ENCODE measurements at regions not wholly inside any gene's neighbourhood (a gene's known extent, or its start where the extent isn't known, plus 50 kb on each side); places are given as distances from the start of the nearest gene placed in this dataset.

DNA sequence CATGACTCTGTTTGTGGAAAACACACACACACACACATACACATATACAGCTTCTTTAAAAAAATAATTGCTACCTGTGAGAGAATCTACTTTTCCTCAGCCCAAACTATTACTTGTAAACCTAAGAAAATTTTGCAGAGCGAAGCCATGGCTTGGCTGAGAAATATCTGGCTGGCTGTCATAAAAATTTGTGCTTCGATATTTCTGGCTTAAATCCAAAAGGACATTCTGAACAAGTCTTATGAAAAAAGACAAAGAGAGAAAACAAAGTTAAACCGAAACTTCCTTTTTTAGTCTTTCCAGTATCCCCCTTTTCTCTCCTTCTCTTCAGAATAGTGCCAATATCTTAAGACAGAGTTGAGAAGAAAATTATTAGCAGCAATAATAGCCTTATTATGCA lies 2048.0 kb downstream of the SUCLG1 start:
- TF ChIP-seq CHD4 (IDR thresholded peaks at IDR 0.05) (no peak), MTA3 (IDR thresholded peaks at IDR 0.05; ENCODE audit: borderline replicate concordance, low read length) (no peak), SMC3 (IDR thresholded peaks at IDR 0.05; ENCODE audit: borderline replicate concordance, low read length) (no peak), MEF2A (IDR thresholded peaks at IDR 0.05; ENCODE audit: insufficient read depth, low read depth, low read length) (no peak), SIN3A (IDR thresholded peaks at IDR 0.05; ENCODE audit: low read depth, low read length) (no peak), EZH2 (IDR thresholded peaks at IDR 0.05; ENCODE audit: borderline replicate concordance, control insufficient read depth, low read depth, low read length) (no peak), GATAD2B (conservative IDR thresholded peaks at IDR 0.05; ENCODE audit: low read depth) (no peak), RFX5 (IDR thresholded peaks at IDR 0.05; ENCODE audit: low read depth, low read length) (no peak)
- TF ChIP-seq, protein P1, sequence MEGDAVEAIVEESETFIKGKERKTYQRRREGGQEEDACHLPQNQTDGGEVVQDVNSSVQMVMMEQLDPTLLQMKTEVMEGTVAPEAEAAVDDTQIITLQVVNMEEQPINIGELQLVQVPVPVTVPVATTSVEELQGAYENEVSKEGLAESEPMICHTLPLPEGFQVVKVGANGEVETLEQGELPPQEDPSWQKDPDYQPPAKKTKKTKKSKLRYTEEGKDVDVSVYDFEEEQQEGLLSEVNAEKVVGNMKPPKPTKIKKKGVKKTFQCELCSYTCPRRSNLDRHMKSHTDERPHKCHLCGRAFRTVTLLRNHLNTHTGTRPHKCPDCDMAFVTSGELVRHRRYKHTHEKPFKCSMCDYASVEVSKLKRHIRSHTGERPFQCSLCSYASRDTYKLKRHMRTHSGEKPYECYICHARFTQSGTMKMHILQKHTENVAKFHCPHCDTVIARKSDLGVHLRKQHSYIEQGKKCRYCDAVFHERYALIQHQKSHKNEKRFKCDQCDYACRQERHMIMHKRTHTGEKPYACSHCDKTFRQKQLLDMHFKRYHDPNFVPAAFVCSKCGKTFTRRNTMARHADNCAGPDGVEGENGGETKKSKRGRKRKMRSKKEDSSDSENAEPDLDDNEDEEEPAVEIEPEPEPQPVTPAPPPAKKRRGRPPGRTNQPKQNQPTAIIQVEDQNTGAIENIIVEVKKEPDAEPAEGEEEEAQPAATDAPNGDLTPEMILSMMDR (IDR thresholded peaks at IDR 0.05 in 2 of 3, conservative IDR thresholded peaks at IDR 0.05 in 1 of 3; ENCODE audit: control insufficient read depth in 2 of 3, extremely low read depth in 1 of 3, insufficient read depth in 1 of 3, low read depth in 3 of 3, low read length in 3 of 3), result no peak
- TF ChIP-seq, protein P2, sequence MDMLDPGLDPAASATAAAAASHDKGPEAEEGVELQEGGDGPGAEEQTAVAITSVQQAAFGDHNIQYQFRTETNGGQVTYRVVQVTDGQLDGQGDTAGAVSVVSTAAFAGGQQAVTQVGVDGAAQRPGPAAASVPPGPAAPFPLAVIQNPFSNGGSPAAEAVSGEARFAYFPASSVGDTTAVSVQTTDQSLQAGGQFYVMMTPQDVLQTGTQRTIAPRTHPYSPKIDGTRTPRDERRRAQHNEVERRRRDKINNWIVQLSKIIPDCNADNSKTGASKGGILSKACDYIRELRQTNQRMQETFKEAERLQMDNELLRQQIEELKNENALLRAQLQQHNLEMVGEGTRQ (IDR thresholded peaks at IDR 0.05; ENCODE audit: borderline replicate concordance, low read depth, low read length), result no peak
